H1 (cell line): ENCODE measurements at regions not wholly inside any gene's neighbourhood (a gene's known extent, or its start where the extent isn't known, plus 50 kb on each side); places are given as distances from the start of the nearest gene placed in this dataset.

Experiments used
- CTCF ChIA-PET: fragments of 300-600 bp; sonication (Branson Sonifier 250); formaldehyde crosslinking; loops from one replicate; lab custom pipeline; 2021; ENCODE audit not compliant: partially characterized antibody; lab: Charles Lee
- POLR2A ChIA-PET: fragments of 300-600 bp; sonication (Branson Sonifier 250); formaldehyde crosslinking; loops from one replicate; lab custom pipeline; 2021; ENCODE audit warnings: inconsistent platforms; ENCODE audit not compliant: partially characterized antibody; lab: Charles Lee
- DNase-seq, 2 experiments: peaks; one replicate each; pipeline versions ENCODE4 v3.0.0 to v3.0.0-alpha.2; 2010 to 2022; ENCODE audit warnings: low spot score in 2 of 2, low read depth in 1 of 2, mixed read lengths in 1 of 2
- FAIRE-seq: peaks from 2 replicates; lab custom pipeline; 2011; peaks lifted over from hg19 to GRCh38; lab: Jason Lieb, UNC
- H2AFZ ChIP-seq: 2 replicates; pipeline ENCODE4 v1.8.1; 2012; ENCODE audit warnings: low read length, inconsistent platforms
- H2AK5ac ChIP-seq: 2 replicates; pipeline ENCODE4 v1.6.1; 2013; ENCODE audit warnings: low read depth, low read length
- H2BK120ac ChIP-seq: replicated peaks from 2 replicates; pipeline ENCODE3; 2013; ENCODE audit warnings: low read depth, low read length, inconsistent platforms
- H2BK12ac ChIP-seq: 2 replicates; pipeline ENCODE4 v1.6.1; 2013; ENCODE audit warnings: low read depth, low read length
- H2BK15ac ChIP-seq: 2 replicates; pipeline ENCODE4 v1.6.1; 2013; ENCODE audit warnings: low read length
- H2BK20ac ChIP-seq: 2 replicates; pipeline ENCODE4 v1.6.1; 2013; ENCODE audit warnings: low read length
- H2BK5ac ChIP-seq: 2 replicates; pipeline ENCODE4 v1.6.1; 2013; ENCODE audit warnings: low read depth, low read length
- H3K14ac ChIP-seq: 2 replicates; pipeline ENCODE4 v1.6.1; 2013; ENCODE audit warnings: inconsistent platforms; ENCODE audit not compliant: insufficient read length
- H3K18ac ChIP-seq: 2 replicates; pipeline ENCODE4 v1.6.1; 2013; ENCODE audit warnings: low read length; ENCODE audit errors: extremely low read depth
- H3K23ac ChIP-seq: 2 replicates; pipeline ENCODE4 v1.6.1; 2013; ENCODE audit warnings: inconsistent platforms; ENCODE audit not compliant: insufficient read length
- H3K23me2 ChIP-seq: 2 replicates; pipeline ENCODE4 v1.6.1; 2013; ENCODE audit warnings: low read depth, low read length
- H3K27ac ChIP-seq: 2 replicates; pipeline ENCODE4 v1.6.1; 2011; ENCODE audit warnings: low read depth, low read length, inconsistent platforms
- H3K27me3 ChIP-seq, 4 experiments: replicated peaks in 1 of 4; 1 replicate in 1 of 4; 2 replicates in 3 of 4; pipeline versions ENCODE4 v1.6.1 to v1.8.1; 2011 to 2013; ENCODE audit warnings: low read length in 3 of 4, mild to moderate bottlenecking in 3 of 4, inconsistent platforms in 2 of 4, mixed read lengths in 2 of 4, moderate library complexity in 1 of 4; ENCODE audit not compliant: control insufficient read depth in 3 of 4, insufficient read depth in 3 of 4; ENCODE audit errors: extremely low read depth in 1 of 4
- H3K36me3 ChIP-seq, 4 experiments: 2 replicates each; pipeline versions ENCODE4 v1.6.1 to v1.8.1; 2011 to 2013; ENCODE audit warnings: mild to moderate bottlenecking in 4 of 4, low read length in 3 of 4, moderate library complexity in 2 of 4, control low read depth in 1 of 4, inconsistent platforms in 1 of 4; ENCODE audit not compliant: insufficient read depth in 4 of 4, control insufficient read depth in 2 of 4
- H3K4ac ChIP-seq: replicated peaks from 2 replicates; pipeline ENCODE3; 2013; ENCODE audit warnings: low read length, low read depth, mixed read lengths, inconsistent platforms; ENCODE audit not compliant: insufficient read length
- H3K4me1 ChIP-seq, 4 experiments: replicated peaks in 1 of 4; 1 replicate in 1 of 4; 2 replicates in 3 of 4; pipeline versions ENCODE4 v1.6.1 to v1.8.1; 2011 to 2013; ENCODE audit warnings: low read length in 3 of 4, inconsistent platforms in 2 of 4, mixed read lengths in 1 of 4; ENCODE audit not compliant: insufficient read depth in 4 of 4, control insufficient read depth in 3 of 4
- H3K4me2 ChIP-seq, 2 experiments: 2 replicates each; pipeline versions ENCODE4 v1.6.1 to v1.8.1; 2011 to 2013; ENCODE audit warnings: low read depth in 2 of 2, low read length in 2 of 2, control low read depth in 1 of 2, inconsistent platforms in 1 of 2, mild to moderate bottlenecking in 1 of 2; ENCODE audit not compliant: insufficient read depth in 1 of 2
- H3K4me3 ChIP-seq, 4 experiments: fragments of 200-600, 300-600 bp in 1 of 4; sonication (generic), shearing (Covaris generic), sonication (Bioruptor Twin) in 1 of 4; 2 replicates each; pipeline versions ENCODE4 v1.5.1 to v1.8.1; 2011 to 2016; ENCODE audit warnings: low read length in 4 of 4, low read depth in 3 of 4, control low read depth in 2 of 4, inconsistent platforms in 2 of 4, mild to moderate bottlenecking in 2 of 4, mixed read lengths in 1 of 4, moderate library complexity in 1 of 4; ENCODE audit not compliant: insufficient read depth in 2 of 4; ENCODE audit errors: extremely low read depth in 1 of 4
- H3K56ac ChIP-seq: replicated peaks from 2 replicates; pipeline ENCODE3; 2013; ENCODE audit warnings: low read depth, mild to moderate bottlenecking, mixed read lengths, low read length, inconsistent platforms; ENCODE audit not compliant: insufficient read length
- H3K79me1 ChIP-seq: 2 replicates; pipeline ENCODE4 v1.6.1; 2013; ENCODE audit warnings: low read depth, low read length, control low read depth
- H3K79me2 ChIP-seq, 2 experiments: 2 replicates each; pipeline versions ENCODE4 v1.6.1 to v1.8.1; 2012 to 2013; ENCODE audit warnings: low read length in 2 of 2, mild to moderate bottlenecking in 2 of 2, inconsistent platforms in 1 of 2; ENCODE audit not compliant: insufficient read depth in 2 of 2, control insufficient read depth in 1 of 2
- H3K9ac ChIP-seq, 4 experiments: replicated peaks in 1 of 4; 1 replicate in 1 of 4; 2 replicates in 3 of 4; pipeline versions ENCODE4 v1.6.1 to v1.8.1; 2011 to 2013; ENCODE audit warnings: low read depth in 3 of 4, low read length in 3 of 4, control low read depth in 2 of 4, mild to moderate bottlenecking in 2 of 4, moderate library complexity in 2 of 4, inconsistent platforms in 1 of 4; ENCODE audit errors: extremely low read depth in 1 of 4
- H3K9me3 ChIP-seq, 2 experiments: 2 replicates each; pipeline versions ENCODE4 v1.6.1 to v1.8.1; 2012 to 2013; ENCODE audit warnings: mild to moderate bottlenecking in 2 of 2, moderate library complexity in 2 of 2, control low read depth in 1 of 2, inconsistent platforms in 1 of 2, low read depth in 1 of 2, low read length in 1 of 2, mixed read lengths in 1 of 2; ENCODE audit not compliant: insufficient read depth in 2 of 2
- H4K20me1 ChIP-seq, 2 experiments: replicated peaks in 1 of 2; 2 replicates each; pipeline versions ENCODE3 to v1.8.1; 2011 to 2013; ENCODE audit warnings: inconsistent platforms in 2 of 2, low read length in 2 of 2, mild to moderate bottlenecking in 1 of 2; ENCODE audit not compliant: insufficient read depth in 2 of 2, control insufficient read depth in 1 of 2
- H4K5ac ChIP-seq: 2 replicates; pipeline ENCODE4 v1.6.1; 2013; ENCODE audit warnings: low read length, low read depth, mixed read lengths, inconsistent platforms; ENCODE audit not compliant: insufficient read length
- H4K8ac ChIP-seq: 2 replicates; pipeline ENCODE4 v1.8.0; 2013; ENCODE audit warnings: mild to moderate bottlenecking, moderate library complexity, low read length, inconsistent platforms; ENCODE audit not compliant: insufficient read depth; ENCODE audit errors: extremely low read depth
- H4K91ac ChIP-seq: replicated peaks from 2 replicates; pipeline ENCODE3; 2013; ENCODE audit warnings: low read length, mixed read lengths, inconsistent platforms; ENCODE audit not compliant: insufficient read length
- BCL11A ChIP-seq, 2 experiments: IDR thresholded peaks; one replicate each; pipeline ENCODE4 v1.6.1; 2011; ENCODE audit warnings: low read depth in 2 of 2, low read length in 2 of 2, mild to moderate bottlenecking in 2 of 2
- CBX5 ChIP-seq: fragments of 300-800, 300-1000 bp; sonication (generic); IDR thresholded peaks from 2 replicates; pipeline ENCODE4 v1.7.1; 2016; ENCODE audit warnings: antibody characterized with exemption, low read length, low read depth
- CTBP2 ChIP-seq: IDR thresholded peaks from 2 replicates; pipeline ENCODE4 v1.7.0; 2011; ENCODE audit warnings: borderline replicate concordance, mild to moderate bottlenecking, moderate library complexity, mixed read lengths, low read length; ENCODE audit not compliant: insufficient read depth, insufficient read length
- HDAC6 ChIP-seq: IDR thresholded peaks from one replicate; pipeline ENCODE4 v1.7.1; 2012; ENCODE audit warnings: low read depth, mild to moderate bottlenecking, inconsistent platforms, low read length, moderate library complexity
- POLR2AphosphoS5 ChIP-seq: IDR thresholded peaks from 2 replicates; pipeline ENCODE4 v1.6.1; 2011; ENCODE audit warnings: low read depth, low read length
- POU5F1 ChIP-seq: IDR thresholded peaks from 2 replicates; pipeline ENCODE4 v1.6.1; 2011; ENCODE audit warnings: low read depth, mild to moderate bottlenecking, low read length, moderate library complexity
- SP4 ChIP-seq: IDR thresholded peaks from 2 replicates; pipeline ENCODE4 v1.6.1; 2012; ENCODE audit warnings: low read length, inconsistent platforms
- SRF ChIP-seq: IDR thresholded peaks from 2 replicates; pipeline ENCODE4 v1.6.1; 2011; ENCODE audit warnings: mild to moderate bottlenecking, low read depth, low read length, moderate library complexity
- TAF7 ChIP-seq: optimal IDR thresholded peaks from 2 replicates; pipeline ENCODE3; 2011; ENCODE audit warnings: low read depth, mild to moderate bottlenecking, inconsistent platforms, low read length, moderate library complexity, borderline replicate concordance
- WGBS, 2 experiments: shearing (Covaris generic) in 1 of 2; methylation state at CpG; one replicate each; pipeline versions ENCODE4 v1.1.6 to v1.1.7; 2013 to 2015; ENCODE audit warnings: low lambda C conversion rate in 2 of 2, mixed read lengths in 2 of 2, inconsistent platforms in 1 of 2, low coverage in 1 of 2, missing lambda C conversion rate in 1 of 2; ENCODE audit not compliant: insufficient replicate concordance in 2 of 2, insufficient coverage in 1 of 2, insufficient read length in 1 of 2; ENCODE audit errors: extremely low coverage in 1 of 2, missing lambda C conversion rate in 1 of 2; 5-methylcytosine and 5-hydroxymethylcytosine counted together
- TF ChIP-seq, protein P1 (sequence below): IDR thresholded peaks from 2 replicates; pipeline ENCODE4 v1.6.1; 2012; ENCODE audit warnings: low read length, inconsistent platforms

DNA sequence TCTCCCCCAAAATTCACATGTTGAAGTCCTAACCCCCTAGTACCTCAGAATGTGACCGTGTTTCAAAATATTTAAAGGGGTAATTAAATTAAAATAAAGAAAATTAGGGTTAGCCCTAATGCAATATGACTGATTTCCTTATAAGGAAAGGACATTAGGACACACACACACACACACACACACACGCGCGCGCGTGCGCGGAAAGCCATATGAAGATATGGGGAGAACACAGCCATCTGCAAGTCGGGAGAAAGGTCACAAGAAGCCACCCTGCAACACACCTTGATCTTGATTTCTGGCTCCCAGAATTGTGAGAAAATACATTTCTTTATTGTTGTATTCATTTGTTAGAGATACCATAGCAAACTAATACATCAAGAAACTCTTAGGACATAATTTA is 54.6 kb upstream of the STXBP5L start:
- CTCF ChIA-PET = no interaction called here

More for the DNA sequence above, 54.6 kb upstream of the STXBP5L start:
- H3K14ac ChIP-seq = no peak overlapping the region
- no peak overlapping the region for H3K4ac ChIP-seq
- H3K9me3 ChIP-seq = no peaks in the 10 kb centered on the region
- H3K4me2 ChIP-seq = no peak overlapping the region
- no peak overlapping the region for H3K23ac ChIP-seq
- no peak overlapping the region for H3K56ac ChIP-seq
- no peak overlapping the region for H2BK15ac ChIP-seq
- H4K20me1 ChIP-seq = no peaks in the 10 kb centered on the region
- H3K27ac ChIP-seq = no peak overlapping the region
- TF ChIP-seq, protein P1, sequence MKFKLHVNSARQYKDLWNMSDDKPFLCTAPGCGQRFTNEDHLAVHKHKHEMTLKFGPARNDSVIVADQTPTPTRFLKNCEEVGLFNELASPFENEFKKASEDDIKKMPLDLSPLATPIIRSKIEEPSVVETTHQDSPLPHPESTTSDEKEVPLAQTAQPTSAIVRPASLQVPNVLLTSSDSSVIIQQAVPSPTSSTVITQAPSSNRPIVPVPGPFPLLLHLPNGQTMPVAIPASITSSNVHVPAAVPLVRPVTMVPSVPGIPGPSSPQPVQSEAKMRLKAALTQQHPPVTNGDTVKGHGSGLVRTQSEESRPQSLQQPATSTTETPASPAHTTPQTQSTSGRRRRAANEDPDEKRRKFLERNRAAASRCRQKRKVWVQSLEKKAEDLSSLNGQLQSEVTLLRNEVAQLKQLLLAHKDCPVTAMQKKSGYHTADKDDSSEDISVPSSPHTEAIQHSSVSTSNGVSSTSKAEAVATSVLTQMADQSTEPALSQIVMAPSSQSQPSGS = no peak
- TF ChIP-seq POLR2AphosphoS5 (no peak), BCL11A (IDR thresholded peaks at IDR 0.05; ENCODE audit: low read depth in 2 of 2, low read length in 2 of 2) (no peak), POU5F1 (no peak), CTBP2 (no peak), SRF (no peak), CBX5 (no peak), SP4 (no peak), TAF7 (no peak), HDAC6 (no peak)
- TF ChIP-seq, all 59 proteins: peak for 0
- Histone ChIP-seq H2BK5ac (no peak overlapping the region), H2BK12ac (no peak overlapping the region), H3K4me1 (peaks cover 0 to 4% (median 3%) of the 10 kb centered on the region in 4 experiments; a peak in 2 of 7 replicates), H4K8ac (no peak overlapping the region), H2BK120ac (no peak overlapping the region), H4K91ac (no peak overlapping the region), H4K5ac (no peak overlapping the region), H3K4me3 (no peak overlapping the region), H2AFZ (no peak overlapping the region), H2AK5ac (no peak overlapping the region), H2BK20ac (no peak overlapping the region), H3K23me2 (no peaks in the 10 kb centered on the region), H3K27me3 (no peaks in the 10 kb centered on the region), H3K9ac (no peak overlapping the region), H3K79me1 (no peaks in the 10 kb centered on the region), H3K36me3 (no peaks in the 10 kb centered on the region), H3K18ac (no peak overlapping the region), H3K79me2 (no peaks in the 10 kb centered on the region)
- no peak for DNase-seq
- WGBS, 2 experiments = 81% methylated on average over 9 of the region's 9 CpGs; no CpG with 5 or more reads in 1 of the 2 experiments
- no peak for FAIRE-seq
- POLR2A ChIA-PET = no interaction called here
